ENCODE measurements at regions not wholly inside any gene's neighbourhood (a gene's known extent, or its start where the extent isn't known, plus 50 kb on each side); places are given as distances from the start of the nearest gene placed in this dataset.

GRCh38 chr12:76201316-76201715 is 116.8 kb upstream of the NAP1L1 start:
- TF ChIP-seq CTCF (IDR thresholded peaks at IDR 0.05) (no peak), POLR2AphosphoS5 (IDR thresholded peaks at IDR 0.05; ENCODE audit: low read depth, low read length) (no peak), REST (IDR thresholded peaks at IDR 0.05; ENCODE audit: insufficient read depth in 1 of 2, low read depth in 2 of 2, low read length in 1 of 2) (no peak), TCF7L2 (IDR thresholded peaks at IDR 0.05; ENCODE audit: low read depth, low read length) (no peak), SIN3A (IDR thresholded peaks at IDR 0.05; ENCODE audit: borderline replicate concordance, insufficient read depth, low read depth, low read length) (no peak)

Measured in Panc1 (cell line).